ENCODE measurements at regions not wholly inside any gene's neighbourhood (a gene's known extent, or its start where the extent isn't known, plus 50 kb on each side); places are given as distances from the start of the nearest gene placed in this dataset.

DNA sequence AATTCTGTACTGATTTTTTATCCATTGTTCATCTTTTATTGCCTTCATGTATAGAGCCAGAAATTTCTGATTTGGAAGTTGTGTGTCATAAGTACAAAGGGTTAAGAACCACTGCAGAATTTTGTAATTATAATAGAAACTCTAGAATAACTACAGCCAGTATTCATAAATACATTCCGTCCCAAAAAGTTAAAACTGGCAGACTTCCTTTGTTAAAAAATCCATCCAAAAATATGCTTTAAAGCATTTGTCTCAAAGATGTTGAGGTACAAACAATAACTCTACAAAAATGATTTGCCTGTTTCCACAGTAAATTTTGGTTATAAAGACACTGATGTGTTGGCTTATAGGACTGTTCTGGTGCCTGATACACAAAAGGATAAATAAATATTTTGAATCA lies 436.6 kb downstream of the DTWD2 start:
- Histone ChIP-seq H3K9ac (ENCODE audit: extremely low read depth, insufficient read length, low read length) (no peak overlapping the region), H3K4me1 (ENCODE audit: insufficient read depth, low read length) (no peaks in the 10 kb centered on the region), H3K27me3 (ENCODE audit: insufficient read depth, low read length) (no peaks in the 10 kb centered on the region), H3K79me2 (ENCODE audit: insufficient read depth, low read length) (no peaks in the 10 kb centered on the region), H2BK120ac (ENCODE audit: low read depth, low read length, poor library complexity, severe bottlenecking) (no peak overlapping the region), H3T11ph (ENCODE audit: low read length) (no peak overlapping the region), H2BK5ac (ENCODE audit: insufficient read length, low read length) (no peak overlapping the region), H3K4me2 (ENCODE audit: insufficient read depth, insufficient read length, low read length) (no peak overlapping the region), H3K79me1 (ENCODE audit: insufficient read depth, low read depth, low read length, poor library complexity, severe bottlenecking) (no peaks in the 10 kb centered on the region), H2BK12ac (ENCODE audit: insufficient read length, low read depth, low read length) (no peak overlapping the region), H3K4ac (ENCODE audit: low read depth, low read length) (no peak overlapping the region), H3K18ac (ENCODE audit: insufficient read length, low read depth, low read length) (no peak overlapping the region), H4K20me1 (ENCODE audit: control insufficient read depth, insufficient read depth, insufficient read length) (no peaks in the 10 kb centered on the region), H3K27ac (ENCODE audit: insufficient read length, low read depth, low read length) (no peak overlapping the region), H3K9me3 (ENCODE audit: control insufficient read depth, low read depth, low read length) (no peaks in the 10 kb centered on the region), H4K91ac (ENCODE audit: insufficient read length, low read depth, low read length) (no peak overlapping the region), H3K23me2 (ENCODE audit: insufficient read length, low read depth, low read length, poor library complexity, severe bottlenecking) (no peaks in the 10 kb centered on the region), H3K14ac (ENCODE audit: insufficient read depth, low read length) (no peak overlapping the region), H2AFZ (ENCODE audit: low read length) (no peak overlapping the region), H2AK5ac (ENCODE audit: insufficient read length, low read length) (no peak overlapping the region), H4K8ac (replicated peaks; ENCODE audit: insufficient read length, low read depth, low read length) (no peak overlapping the region), H4K5ac (ENCODE audit: insufficient read length, low read depth, low read length) (no peak overlapping the region), H3K56ac (ENCODE audit: insufficient read length, low read depth, low read length) (no peak overlapping the region), H2BK15ac (ENCODE audit: low read depth, low read length) (no peak overlapping the region), H3K23ac (ENCODE audit: insufficient read length, low read depth, low read length) (no peak overlapping the region), H2BK20ac (ENCODE audit: low read depth, low read length, poor library complexity, severe bottlenecking) (no peak overlapping the region)
- TF ChIP-seq, protein P1, sequence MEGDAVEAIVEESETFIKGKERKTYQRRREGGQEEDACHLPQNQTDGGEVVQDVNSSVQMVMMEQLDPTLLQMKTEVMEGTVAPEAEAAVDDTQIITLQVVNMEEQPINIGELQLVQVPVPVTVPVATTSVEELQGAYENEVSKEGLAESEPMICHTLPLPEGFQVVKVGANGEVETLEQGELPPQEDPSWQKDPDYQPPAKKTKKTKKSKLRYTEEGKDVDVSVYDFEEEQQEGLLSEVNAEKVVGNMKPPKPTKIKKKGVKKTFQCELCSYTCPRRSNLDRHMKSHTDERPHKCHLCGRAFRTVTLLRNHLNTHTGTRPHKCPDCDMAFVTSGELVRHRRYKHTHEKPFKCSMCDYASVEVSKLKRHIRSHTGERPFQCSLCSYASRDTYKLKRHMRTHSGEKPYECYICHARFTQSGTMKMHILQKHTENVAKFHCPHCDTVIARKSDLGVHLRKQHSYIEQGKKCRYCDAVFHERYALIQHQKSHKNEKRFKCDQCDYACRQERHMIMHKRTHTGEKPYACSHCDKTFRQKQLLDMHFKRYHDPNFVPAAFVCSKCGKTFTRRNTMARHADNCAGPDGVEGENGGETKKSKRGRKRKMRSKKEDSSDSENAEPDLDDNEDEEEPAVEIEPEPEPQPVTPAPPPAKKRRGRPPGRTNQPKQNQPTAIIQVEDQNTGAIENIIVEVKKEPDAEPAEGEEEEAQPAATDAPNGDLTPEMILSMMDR (conservative IDR thresholded peaks at IDR 0.05) = no peak
- Mint-ChIP-seq H3K36me3 (ENCODE audit: insufficient read depth in 1 of 3, low read depth in 3 of 3) (no peaks in the 10 kb centered on the region), H3K4me3 (no peak overlapping the region), H3K4me1 (peaks cover 5 to 6% of the 10 kb centered on the region in 2 experiments; a peak in 3 of 4 replicates), H3K27ac (no peak overlapping the region), H3K9me3 (no peaks in the 10 kb centered on the region), H3K27me3 (ENCODE audit: low read depth) (no peaks in the 10 kb centered on the region; the same call in 1 of the 2 replicates)
- no peak for DNase-seq
- WGBS (ENCODE audit: extremely low coverage, insufficient read length, low lambda C conversion rate) = no CpG with 5 or more reads among the region's 1 CpG
